Heart left ventricle (tissue), 13 donors: ENCODE measurements at regions not wholly inside any gene's neighbourhood (a gene's known extent, or its start where the extent isn't known, plus 50 kb on each side); places are given as distances from the start of the nearest gene placed in this dataset.

Source experiments
- CTCF ChIP-seq, 12 donors: fragments of 200-600 bp; sonication (generic) in 4 of 12; IDR thresholded peaks; one replicate each; pipeline versions ENCODE4 v1.5.0 to v1.8.0; 2018 to 2022; ENCODE audit warnings: antibody characterized with exemption in 12 of 12, mild to moderate bottlenecking in 5 of 12
- POLR2A ChIP-seq, 2 donors: fragments of 450-650 bp; IDR thresholded peaks; one replicate each; pipeline ENCODE4 v1.6.1; 2017; ENCODE audit warnings: antibody characterized with exemption in 2 of 2, mild to moderate bottlenecking in 2 of 2, moderate library complexity in 2 of 2
- donor health status: ischemic (EF 13 %, LVEDD 7.1; RV severe dilation, severe dysfunction).
- donor health status: DM: no; HTN: yes; CAD: no.
- donor health status: DM: no; HTN: no; CAD: no.
- donor health status: ischemic (EF 25% LVEDD 6.9; RV normal size, moderate dysfunction).
- donor health status: ischemic (EF 25% LVEDD 5.7; RV mildly dilated, moderate dysfunction).
- donor health status: ischemic (EF 35%, LVEDD 5.7; RV mildly dilated, moderate dysfunction).
- donor health status: nonischemic (EF 11% LVEDD 7.7; RV severe dilation, severe dysfunction).
- donor health status: DM: yes; HTN: yes; CAD: no.
- donor health status: PGD.
- donor health status: ischemic (EF 29% LVEDD 5.4; RV normal size, mild dysfunction).
- donor health status: nonischemic (EF 23%, LVEDD 6.1; RV moderate dilation, normal function).

- no peak for TF ChIP-seq CTCF (IDR thresholded peaks at IDR 0.05)
- no peak for TF ChIP-seq POLR2A (IDR thresholded peaks at IDR 0.05)
Measured at GRCh38 chr5:2542821-2543220, 208.7 kb downstream of the IRX2 start.
